Left lobe of liver (tissue), 2 donors: ENCODE measurements at regions not wholly inside any gene's neighbourhood (a gene's known extent, or its start where the extent isn't known, plus 50 kb on each side); places are given as distances from the start of the nearest gene placed in this dataset.

Source experiments
- ATAC-seq: fragments of 200-7000 bp; cut with Tn5 transposase; one replicate; pipeline ENCODE4 v1.9.1; 2020; ENCODE audit warnings: mild to moderate bottlenecking, moderate library complexity
- DNase-seq: peaks from one replicate; pipeline ENCODE4 v3.0.0-alpha.2; 2020; ENCODE audit warnings: low spot score
- donor health status: DM: no; HTN: no; CAD: no; lungs with moderate emphysema.
- donor health status: DM: no; HTN: yes; CAD: no.

- ATAC-seq (no peak), DNase-seq (no peak)
Observed at GRCh38 chr4:17301266-17301665, 210.6 kb downstream of the QDPR start.

GRCh38 chr4:17296921-17297890 is 214.7 kb downstream of the QDPR start:
- DNase-seq = no peak
- ATAC-seq = no peak

GRCh38 chr4:17293901-17294300 is 218.0 kb downstream of the QDPR start:
- ATAC-seq = no peak
- DNase-seq = no peak

GRCh38 chr4:17288151-17288550 is 223.7 kb downstream of the QDPR start:
- no peak for DNase-seq
- ATAC-seq = no peak

- no peak for ATAC-seq
- DNase-seq = no peak
Observed at GRCh38 chr4:17286752-17287460, 225.0 kb downstream of the QDPR start.

- ATAC-seq = no peak
- DNase-seq = no peak
Observed at GRCh38 chr4:17285747-17286146, 226.1 kb downstream of the QDPR start.

GRCh38 chr4:17284323-17285175 is 227.3 kb downstream of the QDPR start:
- ATAC-seq (no peak), DNase-seq (no peak)

- DNase-seq (no peak), ATAC-seq (no peak)
Observed at GRCh38 chr4:17283832-17284231, 228.1 kb downstream of the QDPR start.

- no peak for DNase-seq
- ATAC-seq = no peak
Observed at GRCh38 chr4:17283251-17283650, 228.6 kb downstream of the QDPR start.

GRCh38 chr4:17280261-17281018 is 231.4 kb downstream of the QDPR start:
- DNase-seq (no peak), ATAC-seq (no peak)

- DNase-seq = no peak
- peak; percentile 31 for ATAC-seq
Observed at GRCh38 chr4:17276776-17277175, 235.1 kb downstream of the QDPR start.

GRCh38 chr4:17275836-17276235 is 236.1 kb downstream of the QDPR start:
- DNase-seq = no peak
- ATAC-seq = no peak

- ATAC-seq (no peak), DNase-seq (no peak)
Observed at GRCh38 chr4:17273047-17273446, 238.8 kb downstream of the QDPR start.

- DNase-seq = no peak
- ATAC-seq = no peak
Observed at GRCh38 chr4:17272154-17272553, 239.7 kb downstream of the QDPR start.

GRCh38 chr4:17265653-17266052 is 246.2 kb downstream of the QDPR start:
- DNase-seq = no peak

GRCh38 chr4:17265139-17265538 is 246.8 kb downstream of the QDPR start:
- ATAC-seq (no peak), DNase-seq (no peak)

More at GRCh38 chr4:17265653-17266052, 246.2 kb downstream of the QDPR start:
- no peak for ATAC-seq

GRCh38 chr4:17260166-17260907 is 251.6 kb downstream of the QDPR start:
- DNase-seq (no peak), ATAC-seq (no peak)

GRCh38 chr4:17258106-17258505 is 253.8 kb downstream of the QDPR start:
- ATAC-seq = no peak

GRCh38 chr4:17252131-17252530 is 259.8 kb downstream of the QDPR start:
- ATAC-seq (no peak), DNase-seq (no peak)

More at GRCh38 chr4:17258106-17258505, 253.8 kb downstream of the QDPR start:
- no peak for DNase-seq

GRCh38 chr4:17251101-17251500 is 260.8 kb downstream of the QDPR start:
- ATAC-seq = no peak

More at GRCh38 chr4:17251101-17251500, 260.8 kb downstream of the QDPR start:
- DNase-seq = no peak
